SK-N-MC (cell line): ENCODE measurements at regions not wholly inside any gene's neighbourhood (a gene's known extent, or its start where the extent isn't known, plus 50 kb on each side); places are given as distances from the start of the nearest gene placed in this dataset.
A peak's percentile ranks its signal among the peaks of the same experiment; 100 is the strongest.

ENCODE experiments used
- DNase-seq: peaks from one replicate; pipeline ENCODE4 v3.0.0-alpha.2; 2011; ENCODE audit warnings: low read depth, low spot score
- H3K27ac ChIP-seq: fragments of 200-600 bp; sonication (generic); 2 replicates; pipeline ENCODE4 v1.5.1; 2016; ENCODE audit warnings: mixed run types
- H3K36me3 ChIP-seq: fragments of 200-600 bp; sonication (generic); 2 replicates; pipeline ENCODE4 v1.6.1; 2017; ENCODE audit warnings: antibody characterized with exemption, low read length, mixed read lengths; ENCODE audit not compliant: insufficient read depth
- H3K4me3 ChIP-seq: fragments of 200-600 bp; sonication (generic); 2 replicates; pipeline ENCODE4 v1.5.1; 2016
- H3K9ac ChIP-seq: fragments of 200-600 bp; sonication (generic); 2 replicates; pipeline ENCODE4 v1.8.0; 2017; ENCODE audit warnings: mixed run types, mixed read lengths; ENCODE audit not compliant: insufficient read length
- H3K9me3 ChIP-seq: fragments of 200-600 bp; sonication (generic); 2 replicates; pipeline ENCODE4 v1.6.1; 2017; ENCODE audit warnings: low read depth, mild to moderate bottlenecking, antibody characterized with exemption, low read length, moderate library complexity, mixed read lengths
- EZH2 ChIP-seq: fragments of 200-600 bp; sonication (generic); IDR thresholded peaks from one replicate; pipeline ENCODE4 v1.6.1; 2017; ENCODE audit warnings: antibody characterized with exemption
- FOXP2 ChIP-seq: optimal IDR thresholded peaks from 2 replicates; pipeline ENCODE3; 2011; ENCODE audit warnings: mild to moderate bottlenecking, moderate library complexity; ENCODE audit not compliant: insufficient read depth; ENCODE audit errors: extremely low read length, control extremely low read depth
- POLR2AphosphoS5 ChIP-seq: IDR thresholded peaks from 2 replicates; pipeline ENCODE4 v1.6.1; 2012; ENCODE audit warnings: mild to moderate bottlenecking, low read depth, low read length, borderline replicate concordance

DNA sequence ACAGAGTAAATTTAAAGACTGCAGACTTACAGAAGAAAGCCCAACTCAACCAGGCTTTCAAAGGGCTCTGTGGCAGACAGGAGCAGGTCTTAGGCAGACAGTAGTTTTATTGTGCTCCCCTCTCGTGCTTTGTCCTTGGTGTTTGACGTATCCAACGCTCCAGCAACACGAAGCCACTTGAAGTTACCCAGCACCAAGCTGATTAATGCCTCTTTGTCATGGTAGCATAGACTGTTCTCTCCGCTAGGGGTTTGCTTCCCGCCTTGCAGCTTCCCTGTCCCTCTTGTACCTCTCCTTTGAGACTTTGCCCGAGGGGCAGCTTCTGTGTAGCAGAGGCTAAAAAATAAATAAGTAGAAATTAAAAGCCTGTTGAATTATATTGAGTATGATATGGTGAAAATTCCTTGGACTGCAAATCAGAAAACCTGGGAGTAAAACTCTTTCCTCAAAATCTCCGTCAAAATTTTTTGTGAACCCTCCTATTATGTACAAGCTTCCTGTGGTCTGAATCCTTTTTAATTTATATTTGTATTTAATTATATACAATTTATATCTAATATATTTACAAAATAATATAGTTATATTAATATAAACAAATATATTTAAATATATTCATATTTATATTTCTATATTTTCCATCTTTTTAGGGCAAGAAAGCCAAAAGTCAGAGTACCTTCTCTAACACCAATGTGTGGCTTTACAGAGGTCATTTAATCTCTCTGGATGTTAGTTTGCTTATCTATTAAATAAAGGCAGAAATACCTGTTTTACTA, 405.4 kb downstream of the DMAC1 start:
- H3K27ac ChIP-seq: no peak overlapping the region
- no peak overlapping the region for H3K4me3 ChIP-seq
- TF ChIP-seq POLR2AphosphoS5 (no peak), EZH2 (no peak), FOXP2 (no peak)
- no peak overlapping the region for H3K9ac ChIP-seq
- no peaks in the 10 kb centered on the region for H3K9me3 ChIP-seq
- H3K36me3 ChIP-seq: no peaks in the 10 kb centered on the region
- no peak for DNase-seq

DNA sequence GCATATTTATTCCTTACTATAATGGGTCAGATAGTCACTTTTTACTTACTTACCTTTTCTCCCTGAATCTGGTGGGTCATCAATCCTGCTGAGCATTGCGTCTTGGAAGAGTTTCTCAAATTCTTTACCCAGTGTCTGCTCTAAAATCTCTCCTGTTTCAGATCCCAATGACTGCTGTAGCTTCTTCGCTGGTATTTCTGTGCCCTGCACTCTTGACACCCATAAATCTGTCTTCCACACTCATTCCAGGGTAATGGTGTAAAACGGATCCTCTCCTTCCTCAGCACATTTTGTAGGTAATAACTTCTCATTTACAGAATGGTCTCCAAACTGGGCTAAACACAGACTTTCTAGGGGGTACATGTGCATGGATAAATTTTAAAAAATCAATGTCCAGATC, 407.4 kb downstream of the DMAC1 start:
- no peak for TF ChIP-seq POLR2AphosphoS5
- TF ChIP-seq EZH2: no peak
- no peak for TF ChIP-seq FOXP2
- Histone ChIP-seq H3K27ac (no peak overlapping the region), H3K36me3 (no peaks in the 10 kb centered on the region), H3K9ac (no peak overlapping the region), H3K4me3 (no peak overlapping the region), H3K9me3 (no peaks in the 10 kb centered on the region)
- no peak for DNase-seq

DNA sequence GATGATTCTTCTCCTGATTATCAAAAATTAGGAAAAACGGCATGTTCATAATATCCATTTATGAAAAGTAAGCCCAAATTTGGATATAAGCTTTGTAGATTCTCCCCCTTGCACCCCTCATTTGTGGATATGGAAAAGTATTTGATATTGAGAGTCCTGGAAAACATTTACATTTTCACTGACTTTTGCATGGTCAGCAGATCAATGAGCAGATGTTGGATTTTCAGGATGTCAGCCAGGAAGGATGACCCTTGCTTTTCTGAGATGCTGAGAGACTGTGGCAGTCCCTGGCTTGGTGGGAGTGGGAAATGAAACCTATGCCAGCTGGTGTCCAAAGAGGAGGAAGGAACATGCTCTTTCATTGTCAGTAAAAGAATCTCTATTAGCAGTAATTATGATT, 410.8 kb downstream of the DMAC1 start:
- Histone ChIP-seq H3K36me3 (no peaks in the 10 kb centered on the region), H3K9me3 (no peaks in the 10 kb centered on the region), H3K9ac (no peak overlapping the region), H3K27ac (no peak overlapping the region), H3K4me3 (no peak overlapping the region)
- DNase-seq: no peak
- no peak for TF ChIP-seq EZH2
- no peak for TF ChIP-seq FOXP2
- TF ChIP-seq POLR2AphosphoS5: no peak

DNA sequence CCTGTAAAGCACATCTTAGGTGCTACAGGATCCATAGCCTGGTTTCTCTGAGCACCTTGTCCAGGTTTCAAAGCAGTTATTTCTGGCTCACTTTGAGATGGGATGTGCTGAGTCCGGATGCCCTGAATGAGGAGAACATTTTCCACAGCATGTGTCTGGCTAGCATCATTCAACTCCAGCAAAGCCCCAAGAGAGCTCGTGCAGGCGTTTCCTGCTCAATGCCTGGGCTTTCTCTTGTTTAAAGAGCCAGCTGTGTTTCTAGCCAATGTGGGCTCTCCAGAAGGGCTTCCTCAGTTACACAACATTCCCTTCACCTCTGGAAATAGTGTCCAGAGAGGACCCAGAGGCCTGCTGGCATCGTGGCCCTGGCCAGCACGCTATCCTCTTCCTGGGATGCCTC, 411.7 kb downstream of the DMAC1 start:
- no peak overlapping the region for H3K4me3 ChIP-seq
- no peak overlapping the region for H3K27ac ChIP-seq
- TF ChIP-seq FOXP2: no peak
- H3K9ac ChIP-seq: no peak overlapping the region
- H3K36me3 ChIP-seq: no peaks in the 10 kb centered on the region
- no peak for DNase-seq
- no peaks in the 10 kb centered on the region for H3K9me3 ChIP-seq

DNA sequence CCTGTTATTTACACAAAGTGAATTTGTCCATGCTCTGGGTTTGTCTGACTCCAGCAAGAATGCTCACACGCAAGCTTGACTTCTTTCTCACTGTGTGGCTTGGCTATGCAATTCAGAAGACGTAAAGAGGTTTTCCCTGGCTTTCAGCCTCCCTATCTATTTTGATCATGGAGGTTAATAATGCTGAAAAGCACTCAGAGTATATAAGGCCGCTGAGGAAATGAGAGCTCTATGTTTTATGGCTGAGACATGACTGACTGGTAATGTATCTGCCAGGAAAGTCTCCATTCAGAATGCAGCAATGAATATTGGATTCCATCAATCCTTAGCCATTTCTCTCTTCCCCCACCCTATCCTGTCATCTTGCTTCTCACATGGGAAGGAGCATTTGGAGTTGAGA, 417.3 kb downstream of the DMAC1 start:
- TF ChIP-seq EZH2: no peak
- no peak overlapping the region for H3K9ac ChIP-seq

DNA sequence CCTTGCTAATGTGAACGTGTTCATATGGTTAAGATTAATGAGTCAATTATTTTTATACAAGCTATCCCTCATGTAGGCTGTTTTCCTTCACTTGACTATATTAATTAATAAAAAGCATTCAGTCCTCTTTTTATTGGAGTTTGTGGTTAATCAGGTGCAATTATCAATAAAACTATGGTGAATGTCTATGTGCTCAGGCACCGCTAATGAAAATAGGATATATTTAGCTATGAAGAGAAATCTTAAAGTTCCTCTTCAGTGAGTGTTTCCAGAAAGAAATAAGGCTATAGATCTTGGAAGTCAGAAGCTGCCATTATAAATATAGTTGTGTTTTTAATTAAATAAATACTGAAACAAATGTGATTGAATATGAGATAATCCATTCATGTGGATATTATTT, 422.1 kb downstream of the DMAC1 start:
- Histone ChIP-seq H3K27ac (peak overlapping the region; percentile 72; the same call in 1 of the 2 replicates), H3K9me3 (no peaks in the 10 kb centered on the region), H3K9ac (no peak overlapping the region), H3K36me3 (no peaks in the 10 kb centered on the region), H3K4me3 (peak overlapping the region; percentile 58)
- TF ChIP-seq EZH2: no peak
- no peak for TF ChIP-seq POLR2AphosphoS5
- no peak for TF ChIP-seq FOXP2
- no peak for DNase-seq

More for the DNA sequence above, 417.3 kb downstream of the DMAC1 start:
- no peaks in the 10 kb centered on the region for H3K9me3 ChIP-seq
- no peak for DNase-seq
- no peaks in the 10 kb centered on the region for H3K36me3 ChIP-seq
- no peak overlapping the region for H3K4me3 ChIP-seq
- H3K27ac ChIP-seq: no peak overlapping the region

DNA sequence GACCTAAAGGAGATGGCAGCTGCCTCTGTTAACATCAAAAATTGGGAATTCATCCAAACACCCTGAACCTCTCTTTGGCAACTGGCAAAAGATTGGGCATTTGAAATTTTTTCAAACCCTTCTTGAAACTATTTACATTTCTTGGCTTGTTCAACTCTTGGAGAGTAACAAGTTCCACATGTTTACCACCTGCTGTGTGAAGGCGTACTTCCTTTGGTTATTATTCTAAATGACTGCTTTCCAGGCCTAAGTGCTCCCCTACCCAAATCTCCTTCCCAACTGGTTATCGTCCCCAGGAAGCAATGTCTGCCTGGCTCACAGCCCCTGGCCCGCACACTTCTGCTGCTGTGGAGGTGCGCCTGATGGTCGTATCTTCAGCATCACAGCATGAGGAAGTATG, 422.7 kb downstream of the DMAC1 start:
- Histone ChIP-seq H3K27ac (peak overlapping the region; percentile 83), H3K9ac (no peak overlapping the region), H3K36me3 (no peaks in the 10 kb centered on the region), H3K9me3 (no peaks in the 10 kb centered on the region), H3K4me3 (peak overlapping the region; percentile 58)
- peak; percentile 89 for DNase-seq
- TF ChIP-seq POLR2AphosphoS5: peak; percentile 36; the same call in 1 of the 2 replicates
- TF ChIP-seq EZH2: no peak
- peak; percentile 60 for TF ChIP-seq FOXP2

DNA sequence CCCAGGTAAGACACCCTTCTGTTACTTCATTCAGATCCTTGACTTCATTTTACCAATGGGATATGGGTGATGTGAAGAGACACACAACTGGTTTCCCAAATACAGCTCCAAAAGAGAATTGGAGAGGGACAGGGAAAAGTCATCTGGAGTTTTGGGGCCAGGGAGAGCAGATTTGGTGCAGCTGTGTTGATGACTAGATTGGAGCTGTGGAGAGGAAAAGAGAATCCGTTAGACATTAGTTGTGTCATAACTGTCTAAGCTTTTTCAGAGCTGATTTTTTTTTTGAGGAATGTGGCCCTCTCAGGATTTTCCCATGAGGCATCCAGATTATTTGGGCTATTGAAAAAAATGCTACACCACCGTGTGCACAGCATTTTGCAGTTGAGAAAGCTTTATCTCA, 423.4 kb downstream of the DMAC1 start:
- Histone ChIP-seq H3K9me3 (no peaks in the 10 kb centered on the region), H3K27ac (peak overlapping the region; percentile 83), H3K9ac (no peak overlapping the region), H3K36me3 (no peaks in the 10 kb centered on the region), H3K4me3 (peak overlapping the region; percentile 58)
- no peak for TF ChIP-seq POLR2AphosphoS5
- TF ChIP-seq FOXP2: no peak
- TF ChIP-seq EZH2: no peak
- DNase-seq: no peak

DNA sequence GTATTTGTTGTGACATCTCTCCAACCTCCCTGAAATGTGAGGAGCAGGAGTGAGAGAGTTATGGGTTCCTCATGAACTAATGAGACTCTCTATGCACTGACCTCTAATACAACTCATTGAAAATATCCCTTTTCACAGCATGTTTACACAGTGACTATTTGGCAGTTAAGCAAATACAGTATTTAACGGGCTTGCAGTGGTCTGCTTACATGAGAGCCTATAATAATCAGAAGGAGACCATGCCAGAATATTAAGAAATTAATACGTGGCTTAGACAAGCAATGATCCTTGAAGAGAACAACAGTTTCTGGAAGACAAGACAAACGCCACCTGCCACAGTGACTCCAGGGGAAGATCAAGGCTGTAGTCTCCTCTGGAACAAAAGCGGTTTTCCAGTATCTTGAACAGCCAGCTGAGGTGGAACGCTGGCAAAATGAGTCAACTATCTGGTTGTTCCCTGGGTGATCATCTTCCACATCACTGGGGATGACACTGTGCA, 424.5 kb downstream of the DMAC1 start:
- Histone ChIP-seq H3K4me3 (no peak overlapping the region), H3K9me3 (no peaks in the 10 kb centered on the region), H3K27ac (no peak overlapping the region), H3K9ac (no peak overlapping the region), H3K36me3 (no peaks in the 10 kb centered on the region)
- no peak for DNase-seq
- TF ChIP-seq POLR2AphosphoS5 (no peak), EZH2 (no peak), FOXP2 (no peak)
